ENCODE measurements at regions not wholly inside any gene's neighbourhood (a gene's known extent, or its start where the extent isn't known, plus 50 kb on each side); places are given as distances from the start of the nearest gene placed in this dataset.
A peak's percentile ranks its signal among the peaks of the same experiment; 100 is the strongest.

DNA sequence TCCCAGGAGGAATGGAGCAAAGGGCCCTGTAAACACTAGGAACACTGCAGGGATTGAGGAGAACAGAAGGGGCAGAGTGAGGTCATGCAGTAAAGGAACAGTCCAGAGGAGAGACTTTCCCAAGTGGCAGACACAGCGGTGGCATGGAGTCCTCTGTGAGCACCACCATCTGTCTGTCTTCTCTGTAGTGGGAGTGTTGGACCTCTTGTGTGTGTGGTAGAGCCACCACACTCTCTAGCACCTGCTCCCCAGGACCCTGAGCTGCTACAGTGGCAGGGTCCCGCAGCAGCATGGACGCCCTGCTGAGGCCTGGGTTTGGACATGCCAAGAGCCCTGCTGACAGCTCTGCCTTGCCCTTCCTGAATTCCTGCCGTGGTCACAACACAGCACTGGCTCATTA lies 75.7 kb upstream of the LARP1 start:
- no peak for DNase-seq (ENCODE audit: low spot score)
- H3K9me3 ChIP-seq (ENCODE audit: low read depth): no peaks in the 10 kb centered on the region
- H4K20me1 ChIP-seq (ENCODE audit: insufficient read depth, poor library complexity, severe bottlenecking): no peaks in the 10 kb centered on the region
- H3K4me1 ChIP-seq (ENCODE audit: insufficient read depth): peaks cover 12% of the 10 kb centered on the region
- no peaks in the 10 kb centered on the region for H3K36me3 ChIP-seq (replicated peaks; ENCODE audit: insufficient read depth, low read depth)
- no peak overlapping the region for H3K4me2 ChIP-seq
- H3K9me2 ChIP-seq (replicated peaks; ENCODE audit: insufficient read depth): no peaks in the 10 kb centered on the region
- 82% methylated on average over 4 of the region's 4 CpGs for WGBS (ENCODE audit: low lambda C conversion rate, missing lambda C conversion rate)
- no peak overlapping the region for H3K4me3 ChIP-seq
- no peak overlapping the region for H3K27ac ChIP-seq
- H3K79me2 ChIP-seq: peaks cover 6% of the 10 kb centered on the region
- TF ChIP-seq EZH2phosphoT487 (IDR thresholded peaks at IDR 0.05; ENCODE audit: low read depth, severe bottlenecking, unreplicated experiment): no peak
- no peak for TF ChIP-seq EZH2 (IDR thresholded peaks at IDR 0.05; ENCODE audit: borderline replicate concordance)
- TF ChIP-seq, protein P1, sequence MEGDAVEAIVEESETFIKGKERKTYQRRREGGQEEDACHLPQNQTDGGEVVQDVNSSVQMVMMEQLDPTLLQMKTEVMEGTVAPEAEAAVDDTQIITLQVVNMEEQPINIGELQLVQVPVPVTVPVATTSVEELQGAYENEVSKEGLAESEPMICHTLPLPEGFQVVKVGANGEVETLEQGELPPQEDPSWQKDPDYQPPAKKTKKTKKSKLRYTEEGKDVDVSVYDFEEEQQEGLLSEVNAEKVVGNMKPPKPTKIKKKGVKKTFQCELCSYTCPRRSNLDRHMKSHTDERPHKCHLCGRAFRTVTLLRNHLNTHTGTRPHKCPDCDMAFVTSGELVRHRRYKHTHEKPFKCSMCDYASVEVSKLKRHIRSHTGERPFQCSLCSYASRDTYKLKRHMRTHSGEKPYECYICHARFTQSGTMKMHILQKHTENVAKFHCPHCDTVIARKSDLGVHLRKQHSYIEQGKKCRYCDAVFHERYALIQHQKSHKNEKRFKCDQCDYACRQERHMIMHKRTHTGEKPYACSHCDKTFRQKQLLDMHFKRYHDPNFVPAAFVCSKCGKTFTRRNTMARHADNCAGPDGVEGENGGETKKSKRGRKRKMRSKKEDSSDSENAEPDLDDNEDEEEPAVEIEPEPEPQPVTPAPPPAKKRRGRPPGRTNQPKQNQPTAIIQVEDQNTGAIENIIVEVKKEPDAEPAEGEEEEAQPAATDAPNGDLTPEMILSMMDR (IDR thresholded peaks at IDR 0.05; ENCODE audit: poor library complexity): no peak
- no peaks in the 10 kb centered on the region for H3K27me3 ChIP-seq
- H2AFZ ChIP-seq: no peak overlapping the region

DNA sequence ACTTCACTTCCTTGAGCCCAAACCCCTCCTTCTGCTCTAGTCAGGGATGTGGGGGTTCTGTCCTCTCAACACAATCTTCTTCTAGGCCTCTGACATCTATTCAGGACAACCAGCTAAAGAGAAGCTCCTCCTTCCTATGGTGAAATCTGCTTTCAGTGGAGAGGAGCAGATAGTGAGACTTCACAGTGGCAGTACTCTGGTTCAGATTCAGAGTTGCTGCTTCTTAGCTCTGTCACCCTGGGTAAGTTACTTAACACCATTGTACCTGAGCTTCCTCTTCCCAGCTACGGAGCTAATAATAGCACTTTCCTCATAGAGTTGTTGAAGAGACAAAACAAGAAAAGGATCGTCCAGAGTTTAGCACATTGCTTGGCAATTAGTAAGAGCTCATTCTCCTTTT lies 77.3 kb upstream of the LARP1 start:
- Histone ChIP-seq H2AFZ (no peak overlapping the region), H3K27me3 (no peaks in the 10 kb centered on the region), H3K79me2 (no peaks in the 10 kb centered on the region), H4K20me1 (ENCODE audit: insufficient read depth, poor library complexity, severe bottlenecking) (no peaks in the 10 kb centered on the region), H3K36me3 (replicated peaks; ENCODE audit: insufficient read depth, low read depth) (no peaks in the 10 kb centered on the region), H3K9me2 (replicated peaks; ENCODE audit: insufficient read depth) (no peaks in the 10 kb centered on the region), H3K27ac (peak overlapping the region; percentile 59), H3K4me1 (ENCODE audit: insufficient read depth) (peaks cover 4% of the 10 kb centered on the region), H3K4me2 (no peak overlapping the region), H3K9me3 (ENCODE audit: low read depth) (no peaks in the 10 kb centered on the region), H3K4me3 (no peak overlapping the region)
- 38% methylated on average over 2 of the region's 2 CpGs for WGBS (ENCODE audit: low lambda C conversion rate, missing lambda C conversion rate)
- DNase-seq (ENCODE audit: low spot score): peak; percentile 46
- no peak for TF ChIP-seq EZH2 (IDR thresholded peaks at IDR 0.05; ENCODE audit: borderline replicate concordance)
- TF ChIP-seq, protein P1 (IDR thresholded peaks at IDR 0.05; ENCODE audit: poor library complexity): no peak
- TF ChIP-seq EZH2phosphoT487 (IDR thresholded peaks at IDR 0.05; ENCODE audit: low read depth, severe bottlenecking, unreplicated experiment): no peak

DNA sequence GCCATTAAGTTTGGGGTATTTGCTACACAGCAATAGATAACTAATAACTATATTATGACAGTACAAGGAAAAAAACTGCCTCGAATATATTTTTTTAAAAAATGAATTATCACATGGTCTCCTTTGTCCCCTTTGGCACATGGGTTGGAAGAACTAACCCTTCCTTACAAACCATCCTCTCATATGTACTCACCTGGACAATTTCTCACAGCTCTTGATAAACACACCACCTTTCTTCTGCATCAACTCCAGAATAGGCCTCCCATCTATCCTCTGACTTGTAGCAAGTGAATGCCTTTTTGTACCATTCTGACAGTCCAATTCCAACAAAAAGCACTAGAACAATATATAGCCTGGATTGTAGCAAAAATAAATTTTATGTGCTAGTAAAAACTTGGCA lies 78.7 kb upstream of the LARP1 start:
- Histone ChIP-seq H3K27ac (no peak overlapping the region), H3K36me3 (replicated peaks; ENCODE audit: insufficient read depth, low read depth) (no peaks in the 10 kb centered on the region), H3K4me2 (no peak overlapping the region), H2AFZ (no peak overlapping the region), H3K27me3 (no peaks in the 10 kb centered on the region), H3K9me3 (ENCODE audit: low read depth) (no peaks in the 10 kb centered on the region), H3K4me3 (no peak overlapping the region), H3K4me1 (ENCODE audit: insufficient read depth) (no peaks in the 10 kb centered on the region), H4K20me1 (ENCODE audit: insufficient read depth, poor library complexity, severe bottlenecking) (no peaks in the 10 kb centered on the region), H3K9me2 (replicated peaks; ENCODE audit: insufficient read depth) (no peaks in the 10 kb centered on the region), H3K79me2 (no peaks in the 10 kb centered on the region)
- TF ChIP-seq, protein P1 (IDR thresholded peaks at IDR 0.05; ENCODE audit: poor library complexity): no peak
- TF ChIP-seq EZH2phosphoT487 (IDR thresholded peaks at IDR 0.05; ENCODE audit: low read depth, severe bottlenecking, unreplicated experiment) (no peak), EZH2 (IDR thresholded peaks at IDR 0.05; ENCODE audit: borderline replicate concordance) (no peak)
- no peak for DNase-seq (ENCODE audit: low spot score)
- WGBS (ENCODE audit: low lambda C conversion rate, missing lambda C conversion rate): 84% methylated on average over 1 of the region's 1 CpG

DNA sequence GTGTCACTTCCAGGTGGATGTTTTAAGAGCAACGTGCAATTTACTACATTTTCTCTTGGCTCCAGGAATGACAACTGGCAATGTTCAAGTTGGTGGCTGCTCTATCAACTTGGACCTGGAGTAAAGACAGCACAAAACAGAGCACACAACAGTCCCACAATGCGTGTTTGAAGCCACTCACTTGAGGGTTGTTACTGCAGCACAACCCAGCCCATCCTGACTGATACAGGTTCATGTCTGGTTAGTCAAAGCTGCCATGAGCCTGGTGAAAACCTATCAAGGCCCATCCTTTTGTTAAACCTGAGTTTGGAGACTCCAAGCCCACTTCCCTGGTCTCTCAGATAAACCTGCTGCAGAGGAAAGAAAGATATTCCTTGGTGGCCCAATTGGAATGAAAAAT lies 81.1 kb upstream of the LARP1 start:
- no peaks in the 10 kb centered on the region for H4K20me1 ChIP-seq (ENCODE audit: insufficient read depth, poor library complexity, severe bottlenecking)
- 94% methylated on average over 2 of the region's 2 CpGs for WGBS (ENCODE audit: low lambda C conversion rate, missing lambda C conversion rate)
- no peaks in the 10 kb centered on the region for H3K79me2 ChIP-seq

More for the DNA sequence above, 81.1 kb upstream of the LARP1 start:
- Histone ChIP-seq H3K4me3 (no peak overlapping the region), H3K4me2 (no peak overlapping the region), H3K9me2 (replicated peaks; ENCODE audit: insufficient read depth) (no peaks in the 10 kb centered on the region), H2AFZ (no peak overlapping the region), H3K27me3 (no peaks in the 10 kb centered on the region), H3K4me1 (ENCODE audit: insufficient read depth) (no peaks in the 10 kb centered on the region), H3K36me3 (replicated peaks; ENCODE audit: insufficient read depth, low read depth) (no peaks in the 10 kb centered on the region), H3K9me3 (ENCODE audit: low read depth) (no peaks in the 10 kb centered on the region), H3K27ac (no peak overlapping the region)
- no peak for DNase-seq (ENCODE audit: low spot score)
- no peak for TF ChIP-seq EZH2phosphoT487 (IDR thresholded peaks at IDR 0.05; ENCODE audit: low read depth, severe bottlenecking, unreplicated experiment)
- TF ChIP-seq, protein P1 (IDR thresholded peaks at IDR 0.05; ENCODE audit: poor library complexity): no peak
- TF ChIP-seq EZH2 (IDR thresholded peaks at IDR 0.05; ENCODE audit: borderline replicate concordance): no peak

All from hepatocyte (in vitro differentiated cells).